IMR-90 (cell line): ENCODE measurements at regions not wholly inside any gene's neighbourhood (a gene's known extent, or its start where the extent isn't known, plus 50 kb on each side); places are given as distances from the start of the nearest gene placed in this dataset.

Source experiments
- BHLHE40 ChIP-seq: fragments of 150-350 bp; IDR thresholded peaks from 2 replicates; pipeline ENCODE4 v1.6.1; 2016; ENCODE audit warnings: mild to moderate bottlenecking, low read depth, low read length
- CTCF ChIP-seq: conservative IDR thresholded peaks from 2 replicates; pipeline ENCODE4 v1.5.1; 2012; ENCODE audit warnings: mild to moderate bottlenecking, low read depth, low read length, improper control_type of control experiment
- ELK1 ChIP-seq: fragments of 150-350 bp; IDR thresholded peaks from 2 replicates; pipeline ENCODE4 v1.6.1; 2016; ENCODE audit warnings: low read depth, mild to moderate bottlenecking, low read length, moderate library complexity, borderline replicate concordance
- FOS ChIP-seq: fragments of 150-350 bp; IDR thresholded peaks from 2 replicates; pipeline ENCODE4 v1.6.1; 2016; ENCODE audit warnings: low read depth, low read length
- MAZ ChIP-seq: IDR thresholded peaks from 2 replicates; pipeline ENCODE4 v1.6.1; 2012; ENCODE audit warnings: low read depth, mild to moderate bottlenecking, low read length, improper control_type of control experiment, moderate library complexity, borderline replicate concordance
- MXI1 ChIP-seq: IDR thresholded peaks from 2 replicates; pipeline ENCODE4 v1.6.1; 2012; ENCODE audit warnings: low read depth, mild to moderate bottlenecking, low read length, moderate library complexity, borderline replicate concordance
- POLR2A ChIP-seq: IDR thresholded peaks from 2 replicates; pipeline ENCODE4 v1.6.1; 2012; ENCODE audit warnings: mild to moderate bottlenecking, low read depth, low read length
- RAD21 ChIP-seq: IDR thresholded peaks from 2 replicates; pipeline ENCODE4 v1.6.1; 2012; ENCODE audit warnings: low read length, improper control_type of control experiment
- RCOR1 ChIP-seq: IDR thresholded peaks from 2 replicates; pipeline ENCODE4 v1.6.1; 2012; ENCODE audit warnings: mild to moderate bottlenecking, low read length, improper control_type of control experiment; ENCODE audit not compliant: insufficient replicate concordance
- SMC3 ChIP-seq: fragments of 150-350 bp; IDR thresholded peaks from 2 replicates; pipeline ENCODE4 v1.6.1; 2016; ENCODE audit warnings: low read depth, mild to moderate bottlenecking, antibody characterized with exemption, low read length, moderate library complexity

- no peak for TF ChIP-seq CTCF
- no peak for TF ChIP-seq SMC3
- TF ChIP-seq FOS: no peak
- no peak for TF ChIP-seq POLR2A
- TF ChIP-seq RCOR1: no peak
- TF ChIP-seq BHLHE40: no peak
- no peak for TF ChIP-seq MAZ
- no peak for TF ChIP-seq ELK1
- no peak for TF ChIP-seq RAD21
- no peak for TF ChIP-seq MXI1
Measured at GRCh38 chr4:56198265-56198664, 189.0 kb downstream of the AASDH start.
